ENCODE measurements at regions not wholly inside any gene's neighbourhood (a gene's known extent, or its start where the extent isn't known, plus 50 kb on each side); places are given as distances from the start of the nearest gene placed in this dataset.
"Not testable (repeated sequence)": the region's sequence is repeated elsewhere in the genome, so short reads cannot be mapped to it uniquely, and the experiment has no call there.

- POLR2A ChIA-PET (ENCODE audit: low non-redundant PET), result no interaction called here
- TF ChIP-seq CTCF (conservative IDR thresholded peaks at IDR 0.05; ENCODE audit: low read depth), result no peak
These were observed 1397.6 kb downstream of the GATA3 start for GRCh38 chr10:9452056-9452455.

GRCh38 chr10:9453871-9454270 lies 1399.4 kb downstream of the GATA3 start:
- DNase-seq (ENCODE audit: low spot score); H3K27ac ChIP-seq; CTCF ChIA-PET; POLR2A ChIA-PET (ENCODE audit: low non-redundant PET): not testable (repeated sequence)

More at GRCh38 chr10:9452056-9452455, 1397.6 kb downstream of the GATA3 start:
- CTCF ChIA-PET, result no interaction called here
- no peak overlapping the region for H3K27ac ChIP-seq
- no peak for DNase-seq (ENCODE audit: low spot score)

- CTCF ChIA-PET, result no interaction called here
- no peak overlapping the region for H3K27ac ChIP-seq
- POLR2A ChIA-PET (ENCODE audit: low non-redundant PET), result no interaction called here
- no peak for TF ChIP-seq CTCF (conservative IDR thresholded peaks at IDR 0.05; ENCODE audit: low read depth)
- DNase-seq (ENCODE audit: low spot score), result no peak
These were observed 1415.2 kb downstream of the GATA3 start for GRCh38 chr10:9469663-9470205.

- POLR2A ChIA-PET (ENCODE audit: low non-redundant PET), result no interaction called here
- no peak for DNase-seq (ENCODE audit: low spot score)
- CTCF ChIA-PET, result interaction anchor here (0.6 kb wide), 1 partner anchor 114 kb away, joined by 4 read pairs; no protein-coding TSS in a partner anchor
These were observed 1416.1 kb downstream of the GATA3 start for GRCh38 chr10:9470581-9470980.

GRCh38 chr10:9501944-9502343 lies 1447.5 kb downstream of the GATA3 start:
- H3K27ac ChIP-seq, result no peak overlapping the region
- ChIA-PET CTCF (no interaction called here), POLR2A (ENCODE audit: low non-redundant PET) (no interaction called here)
- TF ChIP-seq CTCF (conservative IDR thresholded peaks at IDR 0.05; ENCODE audit: low read depth), result no peak
- DNase-seq (ENCODE audit: low spot score), result no peak

More at GRCh38 chr10:9470581-9470980, 1416.1 kb downstream of the GATA3 start:
- no peak overlapping the region for H3K27ac ChIP-seq
- TF ChIP-seq CTCF (conservative IDR thresholded peaks at IDR 0.05; ENCODE audit: low read depth), result no peak

GRCh38 chr10:9504227-9504626 lies 1449.7 kb downstream of the GATA3 start:
- DNase-seq (ENCODE audit: low spot score), result no peak
- ChIA-PET CTCF (no interaction called here), POLR2A (ENCODE audit: low non-redundant PET) (no interaction called here)
- TF ChIP-seq CTCF (conservative IDR thresholded peaks at IDR 0.05; ENCODE audit: low read depth), result no peak
- no peak overlapping the region for H3K27ac ChIP-seq

- no peak overlapping the region for H3K27ac ChIP-seq
- no peak for DNase-seq (ENCODE audit: low spot score)
- POLR2A ChIA-PET (ENCODE audit: low non-redundant PET), result no interaction called here
- CTCF ChIA-PET, result no interaction called here
- TF ChIP-seq CTCF (conservative IDR thresholded peaks at IDR 0.05; ENCODE audit: low read depth), result no peak
These were observed 1451.1 kb downstream of the GATA3 start for GRCh38 chr10:9505546-9505945.

All from RWPE1 (cell line).